ENCODE measurements at regions not wholly inside any gene's neighbourhood (a gene's known extent, or its start where the extent isn't known, plus 50 kb on each side); places are given as distances from the start of the nearest gene placed in this dataset.

DNA sequence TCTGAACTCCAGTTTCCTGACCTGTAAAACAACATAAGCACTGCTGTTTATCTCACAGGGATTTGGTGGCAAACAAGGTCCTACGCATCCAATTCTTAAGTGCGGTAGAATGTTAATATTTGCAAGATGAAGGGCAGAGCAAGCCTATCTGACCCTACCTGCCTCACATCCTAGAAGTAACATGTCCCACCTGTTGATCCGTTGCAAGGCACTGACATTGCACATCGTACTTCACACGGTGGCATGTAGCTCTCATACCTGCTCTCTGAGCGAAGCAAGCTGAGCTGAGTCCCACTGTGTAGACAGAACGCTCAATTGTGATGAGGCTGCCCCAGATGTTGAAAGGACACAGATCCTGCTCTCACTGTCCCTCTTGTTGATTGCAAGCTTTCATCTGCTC lies 154.7 kb upstream of the PDE10A start:
- H3K27ac ChIP-seq (ENCODE audit: low read length) = no peak overlapping the region
- H3K4me1 ChIP-seq (ENCODE audit: control insufficient read depth, insufficient read depth, low read length) = no peaks in the 10 kb centered on the region
- ChIA-PET CTCF (no interaction called here), POLR2A (no interaction called here)
- DNase-seq (ENCODE audit: low read depth, low spot score) = no peak
- H3K27me3 ChIP-seq (ENCODE audit: control insufficient read depth, insufficient read depth, low read length) = peaks cover 26% of the 10 kb centered on the region
- ATAC-seq = no peak
- H3K9me3 ChIP-seq (ENCODE audit: control insufficient read depth, insufficient read depth, low read depth, low read length) = no peaks in the 10 kb centered on the region
- no peak overlapping the region for H3K4me3 ChIP-seq (ENCODE audit: low read depth in 2 of 2, low read length in 2 of 2)
- no TSS peak for BruUV-seq (replicated peaks)
- in situ Hi-C loops (cut with HindIII; ENCODE audit: low pct_unique_long_range_greater_than_20kb, low sequenced_read_pairs) (no loop called here), intact Hi-C loops (cut with micrococcal nuclease; ENCODE audit: unreplicated experiment) (no loop called here)
- TF ChIP-seq TCF7L2 (IDR thresholded peaks at IDR 0.05; ENCODE audit: low read depth, low read length) (no peak), SIN3A (IDR thresholded peaks at IDR 0.05; ENCODE audit: borderline replicate concordance, insufficient read depth, low read depth, low read length) (no peak), POLR2AphosphoS5 (IDR thresholded peaks at IDR 0.05; ENCODE audit: low read depth, low read length) (no peak)
- TF ChIP-seq, protein P1, sequence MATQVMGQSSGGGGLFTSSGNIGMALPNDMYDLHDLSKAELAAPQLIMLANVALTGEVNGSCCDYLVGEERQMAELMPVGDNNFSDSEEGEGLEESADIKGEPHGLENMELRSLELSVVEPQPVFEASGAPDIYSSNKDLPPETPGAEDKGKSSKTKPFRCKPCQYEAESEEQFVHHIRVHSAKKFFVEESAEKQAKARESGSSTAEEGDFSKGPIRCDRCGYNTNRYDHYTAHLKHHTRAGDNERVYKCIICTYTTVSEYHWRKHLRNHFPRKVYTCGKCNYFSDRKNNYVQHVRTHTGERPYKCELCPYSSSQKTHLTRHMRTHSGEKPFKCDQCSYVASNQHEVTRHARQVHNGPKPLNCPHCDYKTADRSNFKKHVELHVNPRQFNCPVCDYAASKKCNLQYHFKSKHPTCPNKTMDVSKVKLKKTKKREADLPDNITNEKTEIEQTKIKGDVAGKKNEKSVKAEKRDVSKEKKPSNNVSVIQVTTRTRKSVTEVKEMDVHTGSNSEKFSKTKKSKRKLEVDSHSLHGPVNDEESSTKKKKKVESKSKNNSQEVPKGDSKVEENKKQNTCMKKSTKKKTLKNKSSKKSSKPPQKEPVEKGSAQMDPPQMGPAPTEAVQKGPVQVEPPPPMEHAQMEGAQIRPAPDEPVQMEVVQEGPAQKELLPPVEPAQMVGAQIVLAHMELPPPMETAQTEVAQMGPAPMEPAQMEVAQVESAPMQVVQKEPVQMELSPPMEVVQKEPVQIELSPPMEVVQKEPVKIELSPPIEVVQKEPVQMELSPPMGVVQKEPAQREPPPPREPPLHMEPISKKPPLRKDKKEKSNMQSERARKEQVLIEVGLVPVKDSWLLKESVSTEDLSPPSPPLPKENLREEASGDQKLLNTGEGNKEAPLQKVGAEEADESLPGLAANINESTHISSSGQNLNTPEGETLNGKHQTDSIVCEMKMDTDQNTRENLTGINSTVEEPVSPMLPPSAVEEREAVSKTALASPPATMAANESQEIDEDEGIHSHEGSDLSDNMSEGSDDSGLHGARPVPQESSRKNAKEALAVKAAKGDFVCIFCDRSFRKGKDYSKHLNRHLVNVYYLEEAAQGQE (IDR thresholded peaks at IDR 0.05; ENCODE audit: insufficient read depth in 1 of 2, low read depth in 2 of 2, low read length in 1 of 2) = no peak
- TF ChIP-seq, protein P2, sequence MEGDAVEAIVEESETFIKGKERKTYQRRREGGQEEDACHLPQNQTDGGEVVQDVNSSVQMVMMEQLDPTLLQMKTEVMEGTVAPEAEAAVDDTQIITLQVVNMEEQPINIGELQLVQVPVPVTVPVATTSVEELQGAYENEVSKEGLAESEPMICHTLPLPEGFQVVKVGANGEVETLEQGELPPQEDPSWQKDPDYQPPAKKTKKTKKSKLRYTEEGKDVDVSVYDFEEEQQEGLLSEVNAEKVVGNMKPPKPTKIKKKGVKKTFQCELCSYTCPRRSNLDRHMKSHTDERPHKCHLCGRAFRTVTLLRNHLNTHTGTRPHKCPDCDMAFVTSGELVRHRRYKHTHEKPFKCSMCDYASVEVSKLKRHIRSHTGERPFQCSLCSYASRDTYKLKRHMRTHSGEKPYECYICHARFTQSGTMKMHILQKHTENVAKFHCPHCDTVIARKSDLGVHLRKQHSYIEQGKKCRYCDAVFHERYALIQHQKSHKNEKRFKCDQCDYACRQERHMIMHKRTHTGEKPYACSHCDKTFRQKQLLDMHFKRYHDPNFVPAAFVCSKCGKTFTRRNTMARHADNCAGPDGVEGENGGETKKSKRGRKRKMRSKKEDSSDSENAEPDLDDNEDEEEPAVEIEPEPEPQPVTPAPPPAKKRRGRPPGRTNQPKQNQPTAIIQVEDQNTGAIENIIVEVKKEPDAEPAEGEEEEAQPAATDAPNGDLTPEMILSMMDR (IDR thresholded peaks at IDR 0.05) = no peak
- no peaks in the 10 kb centered on the region for H3K36me3 ChIP-seq (ENCODE audit: control insufficient read depth, insufficient read depth, low read length)

DNA sequence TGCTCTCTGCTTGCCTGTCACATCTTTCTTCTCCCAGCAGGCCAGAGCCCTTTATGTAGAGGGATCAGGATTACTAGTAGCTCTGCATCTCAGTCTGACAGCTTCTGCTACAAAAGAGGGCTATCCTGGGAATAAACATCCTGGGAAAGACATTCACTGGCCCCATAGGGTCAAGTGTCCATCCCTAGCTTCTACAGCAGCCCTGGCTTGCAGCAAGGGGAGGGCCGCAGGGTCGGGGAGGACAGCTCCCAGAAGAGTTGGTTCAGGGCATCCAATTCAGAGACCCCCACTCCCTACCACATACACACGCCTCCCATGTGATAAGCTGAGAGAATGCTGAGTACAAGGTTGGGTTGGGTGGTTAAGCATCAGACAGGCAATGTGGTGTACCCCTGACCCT lies 154.1 kb upstream of the PDE10A start:
- in situ Hi-C loops (cut with HindIII; ENCODE audit: low pct_unique_long_range_greater_than_20kb, low sequenced_read_pairs) (no loop called here), intact Hi-C loops (cut with micrococcal nuclease; ENCODE audit: unreplicated experiment) (no loop called here)
- Histone ChIP-seq H3K36me3 (ENCODE audit: control insufficient read depth, insufficient read depth, low read length) (no peaks in the 10 kb centered on the region), H3K27ac (ENCODE audit: low read length) (no peak overlapping the region), H3K4me3 (ENCODE audit: low read depth in 2 of 2, low read length in 2 of 2) (no peak overlapping the region), H3K27me3 (ENCODE audit: control insufficient read depth, insufficient read depth, low read length) (peaks cover 26% of the 10 kb centered on the region), H3K4me1 (ENCODE audit: control insufficient read depth, insufficient read depth, low read length) (no peaks in the 10 kb centered on the region), H3K9me3 (ENCODE audit: control insufficient read depth, insufficient read depth, low read depth, low read length) (no peaks in the 10 kb centered on the region)
- CTCF ChIA-PET = no interaction called here
- ATAC-seq (no peak), DNase-seq (ENCODE audit: low read depth, low spot score) (no peak)
- TF ChIP-seq POLR2AphosphoS5 (IDR thresholded peaks at IDR 0.05; ENCODE audit: low read depth, low read length) (no peak), SIN3A (IDR thresholded peaks at IDR 0.05; ENCODE audit: borderline replicate concordance, insufficient read depth, low read depth, low read length) (no peak), TCF7L2 (IDR thresholded peaks at IDR 0.05; ENCODE audit: low read depth, low read length) (no peak)
- TF ChIP-seq, protein P1 (IDR thresholded peaks at IDR 0.05; ENCODE audit: insufficient read depth in 1 of 2, low read depth in 2 of 2, low read length in 1 of 2) = no peak
- TF ChIP-seq, protein P2 (IDR thresholded peaks at IDR 0.05) = no peak
- no TSS peak for BruUV-seq (replicated peaks)
- POLR2A ChIA-PET = no interaction called here

Measured in Panc1 (cell line).